ENCODE measurements at regions not wholly inside any gene's neighbourhood (a gene's known extent, or its start where the extent isn't known, plus 50 kb on each side); places are given as distances from the start of the nearest gene placed in this dataset.
"Not testable (repeated sequence)": the region's sequence is repeated elsewhere in the genome, so short reads cannot be mapped to it uniquely, and the experiment has no call there.

- 72 to 85% (median 82%) methylated on average over 9 of the region's 9 CpGs for WGBS, 3 donors
- H3K27ac ChIP-seq (ENCODE audit: low read depth, low read length): no peak overlapping the region
These were observed 85.0 kb downstream of the RPL27A start for GRCh38 chr11:8767466-8768142.

DNA sequence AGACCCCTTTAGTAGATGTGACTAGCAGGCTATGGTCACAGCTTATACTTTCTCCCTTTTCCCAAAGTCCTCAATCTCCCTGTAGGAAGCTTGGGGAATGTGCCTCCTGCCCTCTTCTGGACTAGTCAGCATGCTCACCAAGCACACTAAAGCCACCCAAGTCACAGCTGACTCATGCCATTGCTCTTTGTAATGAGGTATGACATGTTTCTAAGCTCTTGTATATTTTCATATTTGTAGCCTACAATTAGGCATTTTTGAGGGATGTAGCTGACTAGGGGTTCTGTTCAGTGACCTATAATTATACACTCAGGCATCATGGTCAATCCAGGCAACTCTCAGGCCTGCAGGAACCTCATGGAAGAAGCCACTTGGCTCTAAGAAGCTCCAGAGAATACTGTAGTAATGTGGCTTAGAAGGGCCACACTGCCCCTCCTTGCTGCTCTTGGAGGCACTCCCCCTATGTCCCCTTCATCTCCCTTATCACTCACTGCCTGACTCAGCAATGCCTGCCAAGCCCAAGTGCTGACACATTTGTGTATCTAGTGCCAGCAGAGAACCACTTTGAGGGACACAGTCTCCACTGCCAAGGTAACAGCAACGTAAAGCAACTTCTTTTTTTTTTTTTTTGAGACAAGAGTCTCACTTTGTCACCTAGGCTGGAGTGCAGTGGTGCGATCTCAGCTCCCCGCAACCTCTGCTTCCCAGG, 86.2 kb downstream of the RPL27A start:
- WGBS, 3 donors: 65 to 86% (median 86%) methylated on average over 3 of the region's 3 CpGs
- no peak overlapping the region for H3K27ac ChIP-seq (ENCODE audit: low read depth, low read length)

- H3K27ac ChIP-seq (ENCODE audit: low read depth, low read length): no peak overlapping the region
- WGBS, 3 donors: 66 to 76% (median 72%) methylated on average over 9 of the region's 9 CpGs
These were observed 90.3 kb downstream of the RPL27A start for GRCh38 chr11:8772571-8773519.

DNA sequence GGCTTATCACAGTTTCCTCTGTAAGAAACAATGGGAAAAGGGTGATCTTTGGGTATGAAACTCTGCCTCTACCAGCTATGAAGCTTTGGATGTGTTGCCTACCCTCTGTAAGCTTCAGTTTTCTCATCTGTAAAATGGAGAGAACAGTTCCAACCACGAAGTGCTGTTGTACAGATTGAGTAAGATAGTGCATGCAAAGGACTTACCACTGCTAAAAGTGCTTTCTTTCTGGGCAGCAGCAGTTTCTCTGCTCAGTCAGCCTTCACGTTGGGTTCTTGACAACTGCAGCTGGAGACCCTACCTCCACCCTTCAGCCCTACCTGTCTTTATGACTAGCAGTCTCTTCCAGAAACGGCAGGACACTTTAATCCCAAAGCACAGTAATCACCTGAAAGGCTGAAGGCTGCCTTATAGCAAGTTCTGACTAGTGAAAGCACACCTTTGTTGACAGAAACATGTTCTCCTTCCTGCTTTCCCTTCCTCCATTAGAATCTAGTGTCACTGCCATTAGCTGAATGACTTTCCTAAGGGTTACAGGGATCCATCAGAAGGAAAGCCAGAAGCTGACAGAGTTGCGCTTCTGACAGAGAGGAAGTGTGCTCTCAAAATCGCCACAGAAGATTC, 91.4 kb downstream of the RPL27A start:
- WGBS, 3 donors: 49 to 79% (median 60%) methylated on average over 5 of the region's 5 CpGs
- no peak overlapping the region for H3K27ac ChIP-seq (ENCODE audit: low read depth, low read length)

- H3K27ac ChIP-seq (ENCODE audit: low read depth, low read length): not testable (repeated sequence)
- 84 to 92% (median 89%) methylated on average over 8 of the region's 8 CpGs for WGBS, 3 donors
These were observed 92.3 kb downstream of the RPL27A start for GRCh38 chr11:8774916-8775315.

GRCh38 chr11:8775332-8775731, 92.7 kb downstream of the RPL27A start:
- 19 to 62% (median 59%) methylated on average over 4 of the region's 4 CpGs for WGBS, 3 donors
- H3K27ac ChIP-seq (ENCODE audit: low read depth, low read length): no peak overlapping the region

GRCh38 chr11:8775734-8776133, 93.1 kb downstream of the RPL27A start:
- WGBS, 3 donors: 96 to 100% (median 100%) methylated on average over 1 of the region's 1 CpG
- no peak overlapping the region for H3K27ac ChIP-seq (ENCODE audit: low read depth, low read length)

DNA sequence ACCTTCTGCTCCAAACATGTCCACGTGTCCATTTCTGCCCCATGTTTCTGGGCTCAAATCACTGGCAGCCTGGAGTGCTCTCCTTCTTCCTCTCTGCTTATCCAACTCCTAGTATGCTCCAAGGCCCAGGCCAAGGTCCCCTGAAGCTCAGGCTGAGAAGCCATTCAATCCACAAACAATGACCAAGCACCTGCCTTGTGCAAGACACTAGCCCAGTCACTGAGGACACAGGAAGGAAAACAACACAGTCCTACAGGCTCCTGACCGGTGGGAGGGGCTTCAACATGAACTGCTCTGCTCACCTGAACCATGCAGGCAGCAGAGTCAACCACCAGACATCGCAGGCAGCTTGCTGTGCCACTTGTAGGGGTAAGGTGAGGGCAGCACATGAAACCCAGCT, 93.6 kb downstream of the RPL27A start:
- no peak overlapping the region for H3K27ac ChIP-seq (ENCODE audit: low read depth, low read length)
- WGBS, 3 donors: 77 to 88% (median 85%) methylated on average over 3 of the region's 3 CpGs

DNA sequence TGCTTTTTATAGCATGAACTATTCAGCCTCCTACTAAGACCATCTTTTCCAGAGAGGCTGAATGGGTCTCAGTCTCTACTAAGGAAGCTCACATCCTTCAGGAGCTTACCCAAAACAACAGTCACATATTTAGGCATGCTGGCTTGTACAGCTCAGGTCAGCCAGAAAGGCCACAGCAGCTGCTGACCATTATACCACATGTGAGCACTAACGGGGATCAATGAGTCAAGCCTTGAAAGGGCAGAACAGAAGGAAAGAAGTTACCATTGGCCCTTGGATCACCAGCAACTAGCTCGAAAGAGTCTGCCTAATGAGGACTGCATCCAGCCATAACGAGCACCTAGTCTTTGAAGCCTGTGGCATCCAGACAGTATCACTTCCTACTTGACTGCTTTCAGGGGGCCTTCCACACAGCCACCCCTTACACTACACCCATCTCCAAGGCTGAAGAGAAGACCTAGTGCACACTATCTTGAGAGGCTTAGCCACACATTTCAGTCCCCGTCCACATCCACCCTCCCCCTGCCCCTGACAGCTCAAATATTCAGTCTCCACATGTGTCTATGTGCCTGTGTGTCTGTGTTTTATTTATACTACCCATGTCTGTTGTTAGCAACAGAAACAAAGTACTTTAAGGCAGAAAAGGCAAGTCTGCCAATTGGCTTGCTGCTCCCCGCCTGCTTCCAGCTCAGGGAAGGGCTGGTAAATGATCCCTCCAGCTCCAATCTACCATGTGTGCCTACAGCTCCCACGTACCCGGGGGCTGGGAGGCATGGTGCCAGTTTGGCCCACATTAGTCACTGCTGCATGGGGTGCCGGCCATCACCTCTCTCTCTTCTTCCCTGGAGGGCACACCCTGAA, 95.5 kb downstream of the RPL27A start:
- 53 to 61% (median 57%) methylated on average over 8 of the region's 8 CpGs for WGBS, 3 donors
- H3K27ac ChIP-seq (ENCODE audit: low read depth, low read length): no peak overlapping the region

DNA sequence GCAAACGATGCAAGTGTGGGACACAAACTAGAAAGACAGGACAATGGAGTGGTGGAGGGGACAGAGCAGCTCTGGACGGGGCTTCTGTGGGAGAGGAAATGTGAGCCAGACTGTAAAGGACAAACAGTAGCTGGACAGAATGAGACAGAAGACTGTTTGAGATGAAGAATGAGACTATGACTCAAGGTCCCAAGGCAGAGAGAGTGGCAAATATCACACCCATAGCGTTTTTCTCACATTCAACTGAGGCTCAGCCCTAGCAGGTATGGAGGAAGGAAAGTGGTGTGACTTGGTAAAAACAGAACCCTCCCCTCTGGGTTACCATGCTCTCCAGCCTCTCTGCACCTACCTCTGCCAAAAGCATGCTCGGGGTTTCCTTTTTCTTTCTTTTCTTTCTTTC, 96.5 kb downstream of the RPL27A start:
- 52 to 59% (median 56%) methylated on average over 4 of the region's 4 CpGs for WGBS, 3 donors
- H3K27ac ChIP-seq (ENCODE audit: low read depth, low read length): no peak overlapping the region

GRCh38 chr11:8779732-8780131, 97.1 kb downstream of the RPL27A start:
- no peak overlapping the region for H3K27ac ChIP-seq (ENCODE audit: low read depth, low read length)
- WGBS, 3 donors: 85 to 96% (median 92%) methylated on average over 10 of the region's 10 CpGs

DNA sequence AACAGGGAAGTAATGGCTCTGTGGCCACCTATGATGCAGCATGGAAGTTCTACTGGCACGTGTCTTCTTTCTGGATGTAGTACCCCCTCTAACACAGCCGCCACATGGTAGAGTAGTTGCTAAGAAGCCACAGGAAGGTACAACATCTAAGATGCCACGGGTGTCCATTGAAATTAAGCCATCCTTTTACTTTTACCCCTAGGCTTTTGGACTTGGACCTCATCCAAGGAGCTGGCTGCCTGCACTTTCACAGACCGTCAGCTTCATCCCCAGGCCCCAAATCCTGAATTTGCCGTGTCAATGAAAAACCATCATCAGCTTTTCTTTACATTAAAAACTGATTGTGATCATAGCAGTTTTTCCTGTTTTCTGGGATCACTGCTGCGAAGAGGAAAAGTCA, 102.4 kb downstream of the RPL27A start:
- 67 to 77% (median 71%) methylated on average over 6 of the region's 6 CpGs for WGBS, 3 donors
- no peak overlapping the region for H3K27ac ChIP-seq (ENCODE audit: low read depth, low read length)

DNA sequence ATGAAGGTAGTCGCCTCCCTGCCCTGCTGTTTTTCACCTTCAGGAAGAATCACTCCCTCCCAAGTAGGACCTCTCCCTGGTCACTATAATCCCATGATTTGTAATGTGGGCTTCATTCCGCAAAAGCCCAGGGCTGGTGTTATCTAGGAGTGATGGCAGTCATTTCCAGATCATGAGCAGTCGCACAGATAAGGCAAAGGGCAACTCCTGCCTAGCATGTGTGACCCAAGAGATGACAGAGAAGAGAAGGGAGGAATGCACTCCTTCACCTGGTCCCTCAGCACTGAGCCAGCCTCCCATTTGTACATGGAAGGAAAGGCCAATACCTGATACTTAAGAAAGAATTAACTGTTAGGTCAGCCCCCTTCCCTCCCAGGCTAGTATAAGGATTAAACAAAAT, 102.9 kb downstream of the RPL27A start:
- H3K27ac ChIP-seq (ENCODE audit: low read depth, low read length): no peak overlapping the region
- 76 to 92% (median 90%) methylated on average over 3 of the region's 3 CpGs for WGBS, 3 donors

GRCh38 chr11:8785998-8786397, 103.4 kb downstream of the RPL27A start:
- H3K27ac ChIP-seq (ENCODE audit: low read depth, low read length): no peak overlapping the region
- 81 to 91% (median 89%) methylated on average over 2 of the region's 2 CpGs for WGBS, 3 donors

DNA sequence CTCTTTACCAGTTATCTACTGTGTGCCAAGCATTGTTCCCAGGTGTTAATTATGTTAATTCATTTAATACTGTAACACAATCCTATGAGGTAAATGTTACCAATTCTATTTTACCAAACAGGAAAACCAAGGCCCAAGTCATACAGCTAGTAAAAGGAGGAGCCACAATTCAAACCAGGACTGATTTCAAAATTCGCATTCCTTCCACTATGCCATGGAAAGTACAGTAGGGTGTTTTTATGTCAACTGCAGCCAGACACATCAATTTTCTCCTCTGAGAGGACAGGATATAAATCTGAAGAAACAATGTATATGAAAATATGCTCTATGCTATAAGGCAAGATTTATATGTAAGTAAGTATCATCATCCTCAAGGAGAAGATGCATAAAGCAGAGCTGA, 104.3 kb downstream of the RPL27A start:
- 78 to 94% (median 82%) methylated on average over 1 of the region's 1 CpG for WGBS, 3 donors
- no peak overlapping the region for H3K27ac ChIP-seq (ENCODE audit: low read depth, low read length)

GRCh38 chr11:8787372-8787771, 104.8 kb downstream of the RPL27A start:
- no peak overlapping the region for H3K27ac ChIP-seq (ENCODE audit: low read depth, low read length)
- 50 to 61% (median 59%) methylated on average over 7 of the region's 7 CpGs for WGBS, 3 donors

DNA sequence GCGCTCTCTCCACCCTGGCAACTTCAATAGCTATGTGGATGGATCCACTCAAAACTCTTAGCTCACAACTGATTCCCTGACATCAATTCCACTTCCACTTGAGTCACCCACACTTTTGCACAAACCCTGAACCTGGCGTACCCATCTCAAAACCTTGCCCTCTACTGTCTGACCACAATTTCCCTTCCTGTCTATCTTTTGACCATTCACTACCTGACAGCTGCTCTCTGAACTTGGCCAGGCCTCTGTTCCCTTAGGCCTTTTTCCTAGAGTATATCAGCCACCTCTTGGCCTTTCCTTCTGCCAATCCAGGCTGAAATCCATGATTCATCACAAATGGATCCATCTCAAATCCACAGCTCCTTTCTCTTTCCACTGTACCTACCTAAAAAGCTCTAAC, 106.0 kb downstream of the RPL27A start:
- H3K27ac ChIP-seq (ENCODE audit: low read depth, low read length): no peak overlapping the region
- 74 to 100% (median 76%) methylated on average over 2 of the region's 2 CpGs for WGBS, 3 donors

DNA sequence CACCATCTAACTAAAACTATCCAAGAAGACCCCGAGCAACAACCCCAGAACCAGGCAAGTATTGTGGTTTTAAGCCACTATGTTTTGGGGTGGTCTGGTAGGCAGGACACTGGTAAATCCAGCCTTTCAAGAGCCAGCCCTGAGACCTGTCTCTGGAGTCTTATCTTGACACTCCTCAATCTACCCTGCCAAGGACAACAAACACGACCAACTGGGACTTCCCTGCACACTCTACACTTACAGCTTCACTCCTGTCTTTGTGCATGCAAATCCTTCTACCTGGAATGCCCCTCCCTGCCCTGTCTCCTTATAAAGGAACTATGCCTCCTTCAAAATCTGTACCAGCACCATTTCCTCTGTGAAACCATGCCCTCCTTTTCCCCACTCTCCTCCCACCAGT, 107.3 kb downstream of the RPL27A start:
- no peak overlapping the region for H3K27ac ChIP-seq (ENCODE audit: low read depth, low read length)

More for the DNA sequence above, 107.3 kb downstream of the RPL27A start:
- WGBS, 3 donors: 50 to 81% (median 62%) methylated on average over 2 of the region's 2 CpGs
